HCT116 (cell line): ENCODE measurements at regions not wholly inside any gene's neighbourhood (a gene's known extent, or its start where the extent isn't known, plus 50 kb on each side); places are given as distances from the start of the nearest gene placed in this dataset.

Experiments used
- CTCF ChIP-seq, 3 experiments: fragments of 200-600 bp in 1 of 3; sonication (generic) in 1 of 3; IDR thresholded peaks in 2 of 3; conservative IDR thresholded peaks in 1 of 3; 2 replicates each; pipeline ENCODE4 v1.5.1; 2012 to 2017; ENCODE audit warnings: low read depth in 2 of 3, low read length in 2 of 3, antibody characterized with exemption in 1 of 3, borderline replicate concordance in 1 of 3, control low read depth in 1 of 3, mild to moderate bottlenecking in 1 of 3, mixed read lengths in 1 of 3, mixed run types in 1 of 3, moderate library complexity in 1 of 3; ENCODE audit not compliant: insufficient read depth in 1 of 3
- EZH2phosphoT487 ChIP-seq: fragments of 200-600 bp; IDR thresholded peaks from 2 replicates; pipeline ENCODE4 v1.6.1; 2018; ENCODE audit warnings: antibody characterized with exemption, borderline replicate concordance
- POLR2A ChIP-seq: IDR thresholded peaks from 2 replicates; pipeline ENCODE4 v1.7.0; 2011; ENCODE audit warnings: borderline replicate concordance; ENCODE audit not compliant: insufficient read depth, insufficient read length; ENCODE audit errors: extremely low read depth
- RAD21 ChIP-seq: IDR thresholded peaks from 2 replicates; pipeline ENCODE4 v1.6.1; 2012; ENCODE audit warnings: low read depth, mild to moderate bottlenecking
- REST ChIP-seq: IDR thresholded peaks from 2 replicates; pipeline ENCODE4 v1.6.1; 2012; ENCODE audit warnings: low read depth
- TCF7L2 ChIP-seq: IDR thresholded peaks from 2 replicates; pipeline ENCODE4 v1.7.0; 2011; ENCODE audit warnings: borderline replicate concordance, inconsistent platforms; ENCODE audit not compliant: insufficient read depth, insufficient read length; ENCODE audit errors: extremely low read depth
- ZNF274 ChIP-seq: fragments of 200-500 bp; sonication (Bioruptor generic); IDR thresholded peaks from 2 replicates; pipeline ENCODE4 v1.6.1; 2014; ENCODE audit warnings: mild to moderate bottlenecking, low read depth, low read length, inconsistent platforms

DNA sequence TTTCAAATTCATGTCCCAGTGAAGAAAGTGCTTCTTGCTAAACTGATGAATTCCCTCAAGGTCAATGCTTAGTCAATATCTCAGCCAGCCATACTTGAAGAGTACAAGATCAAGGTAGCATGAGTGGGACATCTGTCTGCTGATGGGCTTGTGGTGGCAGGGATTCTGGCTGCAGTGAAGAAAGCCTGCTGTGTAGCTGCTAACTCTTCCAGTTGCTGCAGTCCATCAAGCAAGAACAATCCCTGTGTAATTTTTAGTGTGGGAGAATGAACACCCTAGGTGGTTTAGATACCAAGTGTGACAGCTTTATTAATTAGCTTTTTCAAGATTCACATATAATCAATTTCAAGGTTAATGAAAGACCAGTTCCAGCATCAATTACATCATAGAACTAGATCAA lies 443.9 kb downstream of the TAF11L14 start:
- TF ChIP-seq EZH2phosphoT487 (no peak), ZNF274 (no peak), CTCF (IDR thresholded peaks at IDR 0.05 in 2 of 3, conservative IDR thresholded peaks at IDR 0.05 in 1 of 3; ENCODE audit: borderline replicate concordance in 1 of 3, insufficient read depth in 1 of 3, low read depth in 2 of 3, low read length in 2 of 3) (no peak), REST (no peak), POLR2A (no peak), TCF7L2 (no peak), RAD21 (no peak)
